Kidney (tissue), 13 donors: ENCODE measurements at regions not wholly inside any gene's neighbourhood (a gene's known extent, or its start where the extent isn't known, plus 50 kb on each side); places are given as distances from the start of the nearest gene placed in this dataset.

Experiments used
- DNase-seq, 5 donors: peaks; one replicate each; pipeline ENCODE4 v3.0.0-alpha.2; 2013 to 2020
- FAIRE-seq: peaks from 2 replicates; lab custom pipeline; 2012; peaks lifted over from hg19 to GRCh38; lab: Jason Lieb, UNC
- H3K27ac ChIP-seq, 2 donors: one replicate each; pipeline ENCODE4 v1.7.0; 2013; ENCODE audit warnings: low read depth in 2 of 2, low read length in 2 of 2, inconsistent platforms in 1 of 2
- H3K27me3 ChIP-seq: one replicate; pipeline ENCODE4 v1.7.1; 2013; ENCODE audit warnings: low read length, inconsistent platforms; ENCODE audit not compliant: control insufficient read depth, insufficient read depth
- H3K36me3 ChIP-seq, 3 donors: one replicate each; pipeline versions ENCODE4 v1.7.0 to v1.7.1; 2013; ENCODE audit warnings: low read length in 3 of 3, control low read depth in 1 of 3, inconsistent platforms in 1 of 3; ENCODE audit not compliant: insufficient read depth in 3 of 3, control insufficient read depth in 2 of 3
- H3K4me1 ChIP-seq, 3 donors: one replicate each; pipeline versions ENCODE4 v1.7.0 to v1.7.1; 2013; ENCODE audit warnings: low read length in 3 of 3, inconsistent platforms in 1 of 3, low read depth in 1 of 3; ENCODE audit not compliant: control insufficient read depth in 2 of 3, insufficient read depth in 2 of 3
- H3K4me3 ChIP-seq, 3 donors: one replicate each; pipeline versions ENCODE4 v1.7.0 to v1.8.1; 2013; ENCODE audit warnings: low read length in 3 of 3, control low read depth in 1 of 3, inconsistent platforms in 1 of 3
- H3K9ac ChIP-seq, 3 donors: one replicate each; pipeline versions ENCODE4 v1.7.0 to v1.7.1; 2013; ENCODE audit warnings: low read length in 3 of 3, control low read depth in 1 of 3, inconsistent platforms in 1 of 3
- H3K9me3 ChIP-seq, 3 donors: one replicate each; pipeline versions ENCODE4 v1.7.0 to v1.7.1; 2013; ENCODE audit warnings: low read length in 3 of 3, control low read depth in 1 of 3, inconsistent platforms in 1 of 3; ENCODE audit not compliant: control insufficient read depth in 2 of 3, insufficient read depth in 1 of 3
- intact Hi-C: fragments of 100-400 bp; cut with DNase I; formaldehyde crosslinking; loops from one replicate; pipeline ENCODE4 v1.11.1; 2022
- TF ChIP-seq, protein P1 (sequence below): IDR thresholded peaks from 3 replicates; pipeline ENCODE4 v1.5.1; 2012; ENCODE audit warnings: mild to moderate bottlenecking, moderate library complexity, borderline replicate concordance; ENCODE audit not compliant: insufficient read depth; ENCODE audit errors: extremely low read depth
- donor health status: control.
- donor health status: control.
- donor health status: control.
- donor health status: control.
- donor health status: control.
- donor health status: DM: yes; HTN: yes; CAD: no.
- donor health status: Normal renal cell carcinoma (clear cell type).

DNA sequence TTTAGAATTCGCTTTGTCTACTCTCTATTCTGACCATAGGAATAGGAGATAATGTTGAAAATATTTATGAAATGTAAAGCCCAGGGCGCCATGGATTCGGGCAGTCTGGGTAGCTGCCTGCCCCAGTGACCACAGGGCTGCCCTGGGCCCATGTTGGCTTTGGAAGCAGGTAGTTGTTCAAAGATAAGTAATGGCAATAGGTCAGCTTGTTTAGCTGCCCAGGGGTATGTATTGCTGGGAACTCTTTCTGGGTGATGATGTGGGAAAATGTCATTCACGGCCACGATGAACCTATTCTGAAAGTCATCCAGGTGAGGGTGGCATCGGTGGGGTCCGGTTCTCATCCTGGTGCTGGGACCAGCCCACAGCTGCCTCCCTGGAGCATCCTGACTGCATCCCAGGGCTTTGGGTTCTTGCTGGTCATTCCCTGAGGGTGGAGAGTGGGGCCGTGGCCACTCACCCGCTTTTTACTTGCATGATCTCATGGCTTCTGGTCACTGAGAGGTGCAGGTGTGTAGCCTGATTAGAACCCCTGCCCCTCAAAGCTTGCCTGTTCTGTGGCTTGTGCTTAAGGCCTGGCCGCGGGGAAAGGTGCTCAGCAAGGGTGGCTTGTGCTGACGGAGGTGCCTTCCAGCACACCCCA lies 102.8 kb downstream of the ERMARD start:
- Histone ChIP-seq H3K27ac (no peak overlapping the region), H3K27me3 (no peaks in the 10 kb centered on the region), H3K4me3 (no peak overlapping the region), H3K9ac (no peak overlapping the region), H3K36me3 (no peaks in the 10 kb centered on the region), H3K9me3 (peaks cover 0 to 8% (median 0%) of the 10 kb centered on the region in 3 donors), H3K4me1 (no peaks in the 10 kb centered on the region)
- TF ChIP-seq, protein P1, sequence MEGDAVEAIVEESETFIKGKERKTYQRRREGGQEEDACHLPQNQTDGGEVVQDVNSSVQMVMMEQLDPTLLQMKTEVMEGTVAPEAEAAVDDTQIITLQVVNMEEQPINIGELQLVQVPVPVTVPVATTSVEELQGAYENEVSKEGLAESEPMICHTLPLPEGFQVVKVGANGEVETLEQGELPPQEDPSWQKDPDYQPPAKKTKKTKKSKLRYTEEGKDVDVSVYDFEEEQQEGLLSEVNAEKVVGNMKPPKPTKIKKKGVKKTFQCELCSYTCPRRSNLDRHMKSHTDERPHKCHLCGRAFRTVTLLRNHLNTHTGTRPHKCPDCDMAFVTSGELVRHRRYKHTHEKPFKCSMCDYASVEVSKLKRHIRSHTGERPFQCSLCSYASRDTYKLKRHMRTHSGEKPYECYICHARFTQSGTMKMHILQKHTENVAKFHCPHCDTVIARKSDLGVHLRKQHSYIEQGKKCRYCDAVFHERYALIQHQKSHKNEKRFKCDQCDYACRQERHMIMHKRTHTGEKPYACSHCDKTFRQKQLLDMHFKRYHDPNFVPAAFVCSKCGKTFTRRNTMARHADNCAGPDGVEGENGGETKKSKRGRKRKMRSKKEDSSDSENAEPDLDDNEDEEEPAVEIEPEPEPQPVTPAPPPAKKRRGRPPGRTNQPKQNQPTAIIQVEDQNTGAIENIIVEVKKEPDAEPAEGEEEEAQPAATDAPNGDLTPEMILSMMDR: no peak
- DNase-seq (peak in 1 of 5 donors; percentile 4), FAIRE-seq (no peak)
- intact Hi-C loops: no loop called here

DNA sequence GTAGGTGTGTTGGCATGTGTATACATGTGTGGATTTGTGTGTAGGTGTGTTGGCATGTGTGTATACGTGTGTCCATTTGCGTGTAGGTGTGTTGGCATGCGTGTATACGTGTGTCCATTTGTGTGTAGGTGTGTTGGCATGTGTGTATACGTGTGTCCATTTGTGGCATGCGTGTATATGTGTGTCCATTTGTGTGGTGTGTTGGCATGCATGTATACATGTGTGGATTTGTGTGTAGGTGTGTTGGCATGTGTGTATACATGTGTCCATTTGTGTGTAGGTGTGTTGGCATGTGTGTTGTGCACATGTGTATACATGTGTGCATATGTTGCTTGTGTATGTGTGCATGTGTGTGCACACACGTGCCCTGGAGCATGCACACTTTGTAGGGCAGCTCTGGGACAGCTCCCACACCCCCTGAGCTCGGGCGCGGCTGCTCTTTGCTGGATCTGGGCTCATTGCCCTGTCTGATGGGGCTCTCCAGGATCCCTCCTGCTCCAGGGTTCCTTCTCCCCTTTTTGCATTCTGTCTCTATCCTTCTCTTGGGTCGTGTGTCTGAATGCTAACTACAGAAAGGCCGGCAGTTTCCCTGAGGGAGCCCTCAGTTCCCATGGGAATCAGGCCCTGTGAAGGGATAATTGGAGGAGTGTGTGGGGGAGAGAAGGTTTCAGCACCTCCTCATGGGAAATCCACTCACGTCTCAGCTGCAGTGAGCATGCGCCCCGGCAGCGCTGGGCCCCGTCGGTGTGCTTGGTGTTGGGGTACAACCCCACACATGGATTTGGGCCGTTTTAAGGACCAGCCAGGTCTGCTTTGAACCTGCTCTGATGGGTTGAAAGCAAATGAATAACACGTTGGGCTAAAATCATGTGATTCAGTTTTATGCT lies 102.0 kb downstream of the ERMARD start:
- no peak for FAIRE-seq
- H3K27ac ChIP-seq: no peak overlapping the region
- DNase-seq: peak in 2 of 5 donors; percentile 9 to 28
- peaks cover 0 to 8% (median 0%) of the 10 kb centered on the region in 3 donors for H3K9me3 ChIP-seq
- H3K9ac ChIP-seq: no peak overlapping the region
- H3K27me3 ChIP-seq: no peaks in the 10 kb centered on the region
- H3K4me3 ChIP-seq: peak overlapping the region in 1 of 3 donors; percentile 3
- intact Hi-C loops: no loop called here
- TF ChIP-seq, protein P1: no peak
- H3K4me1 ChIP-seq: no peaks in the 10 kb centered on the region
- H3K36me3 ChIP-seq: no peaks in the 10 kb centered on the region

DNA sequence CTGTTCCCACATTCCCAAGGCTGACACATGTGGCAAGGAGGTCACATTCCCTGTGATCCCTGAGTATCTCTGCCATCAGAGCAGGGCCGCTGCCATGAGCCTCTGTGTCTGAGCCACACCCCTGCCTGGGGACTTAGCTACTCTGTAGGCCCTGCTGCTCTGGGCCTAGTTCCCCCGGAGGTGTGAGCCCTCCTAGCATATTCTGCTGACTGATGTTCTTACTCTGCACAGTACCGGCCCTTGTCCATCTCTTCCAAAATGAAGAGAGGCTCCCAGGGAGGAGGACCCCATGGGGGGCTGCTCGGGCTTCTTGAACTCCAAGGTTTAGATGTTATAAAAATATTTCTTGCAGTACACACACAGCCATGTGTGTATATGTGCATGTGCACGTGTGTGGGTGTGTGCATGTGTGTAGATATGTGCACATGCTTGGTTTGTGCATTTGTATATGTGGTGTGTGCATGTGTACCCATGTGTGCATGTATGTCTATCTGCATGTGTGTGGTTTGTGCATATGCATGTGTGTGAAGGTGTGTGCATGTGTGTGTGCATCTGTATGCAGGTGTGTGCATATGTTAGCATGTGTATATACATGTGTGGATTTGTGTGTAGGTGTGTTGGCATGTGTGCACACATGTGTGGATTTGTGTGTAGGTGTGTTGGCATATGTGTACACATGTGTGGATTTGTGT lies 101.2 kb downstream of the ERMARD start:
- FAIRE-seq: no peak
- Histone ChIP-seq H3K9me3 (peaks cover 0 to 3% (median 0%) of the 10 kb centered on the region in 3 donors), H3K27ac (no peak overlapping the region), H3K27me3 (no peaks in the 10 kb centered on the region), H3K9ac (no peak overlapping the region), H3K36me3 (no peaks in the 10 kb centered on the region), H3K4me3 (peak overlapping the region in 1 of 3 donors; percentile 3), H3K4me1 (no peaks in the 10 kb centered on the region)
- DNase-seq: peak in 1 of 5 donors; percentile 9
- intact Hi-C loops: no loop called here
- TF ChIP-seq, protein P1: no peak
